Esophagus squamous epithelium (tissue), 4 donors: ENCODE measurements at regions not wholly inside any gene's neighbourhood (a gene's known extent, or its start where the extent isn't known, plus 50 kb on each side); places are given as distances from the start of the nearest gene placed in this dataset.

Source experiments
- POLR2A ChIP-seq, 4 donors: fragments of 450-650 bp; IDR thresholded peaks; one replicate each; pipeline ENCODE4 v1.6.1; 2017; ENCODE audit warnings: antibody characterized with exemption in 4 of 4, mild to moderate bottlenecking in 4 of 4, moderate library complexity in 3 of 4
- TF ChIP-seq, protein P1 (sequence below), 6 experiments: fragments of 450-650 bp in 4 of 6; fragments of 200-600 bp in 2 of 6; sonication (generic) in 2 of 6; IDR thresholded peaks; one replicate each; pipeline ENCODE4 v1.5.1; 2016 to 2019; ENCODE audit warnings: antibody characterized with exemption in 6 of 6, mild to moderate bottlenecking in 4 of 6, moderate library complexity in 4 of 6

GRCh38 chr2:120953066-120953756 lies 217.5 kb downstream of the GLI2 start:
- TF ChIP-seq, protein P1, sequence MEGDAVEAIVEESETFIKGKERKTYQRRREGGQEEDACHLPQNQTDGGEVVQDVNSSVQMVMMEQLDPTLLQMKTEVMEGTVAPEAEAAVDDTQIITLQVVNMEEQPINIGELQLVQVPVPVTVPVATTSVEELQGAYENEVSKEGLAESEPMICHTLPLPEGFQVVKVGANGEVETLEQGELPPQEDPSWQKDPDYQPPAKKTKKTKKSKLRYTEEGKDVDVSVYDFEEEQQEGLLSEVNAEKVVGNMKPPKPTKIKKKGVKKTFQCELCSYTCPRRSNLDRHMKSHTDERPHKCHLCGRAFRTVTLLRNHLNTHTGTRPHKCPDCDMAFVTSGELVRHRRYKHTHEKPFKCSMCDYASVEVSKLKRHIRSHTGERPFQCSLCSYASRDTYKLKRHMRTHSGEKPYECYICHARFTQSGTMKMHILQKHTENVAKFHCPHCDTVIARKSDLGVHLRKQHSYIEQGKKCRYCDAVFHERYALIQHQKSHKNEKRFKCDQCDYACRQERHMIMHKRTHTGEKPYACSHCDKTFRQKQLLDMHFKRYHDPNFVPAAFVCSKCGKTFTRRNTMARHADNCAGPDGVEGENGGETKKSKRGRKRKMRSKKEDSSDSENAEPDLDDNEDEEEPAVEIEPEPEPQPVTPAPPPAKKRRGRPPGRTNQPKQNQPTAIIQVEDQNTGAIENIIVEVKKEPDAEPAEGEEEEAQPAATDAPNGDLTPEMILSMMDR (IDR thresholded peaks at IDR 0.05): no peak
- no peak for TF ChIP-seq POLR2A (IDR thresholded peaks at IDR 0.05)
